IMR-90 (cell line): ENCODE measurements at regions not wholly inside any gene's neighbourhood (a gene's known extent, or its start where the extent isn't known, plus 50 kb on each side); places are given as distances from the start of the nearest gene placed in this dataset.

Source experiments
- ATAC-seq: fragments of 200-7000 bp; cut with Tn5 transposase; 2 replicates; pipeline ENCODE4 v1.9.1; 2020; ENCODE audit warnings: low read depth, mild to moderate bottlenecking, moderate library complexity
- BruUV-seq: library from RNA; stranded (reverse); fragments of 400-500 nt; replicated peaks from 2 replicates; lab custom pipeline; 2021; lab: Mats Ljungman, UMichigan
- CTCF ChIA-PET: fragments of 300-600 bp; formaldehyde crosslinking; extraction: SDS; loops from one replicate; lab custom pipeline; 2021; ENCODE audit warnings: antibody characterized with exemption; lab: Yijun Ruan, JAX
- POLR2A ChIA-PET: fragments of 300-600 bp; sonication (Branson Sonifier 250); formaldehyde crosslinking; loops from one replicate; lab custom pipeline; 2022; ENCODE audit warnings: antibody characterized with exemption; ENCODE audit not compliant: unreplicated experiment; lab: Charles Lee
- DNase-seq: peaks from one replicate; pipeline ENCODE4 v3.0.0; 2013
- H2AFZ ChIP-seq: replicated peaks from 2 replicates; pipeline ENCODE3; 2013; ENCODE audit warnings: low read length, mild to moderate bottlenecking; ENCODE audit not compliant: poor library complexity
- H2AK5ac ChIP-seq: 2 replicates; pipeline ENCODE4 v1.6.1; 2013; ENCODE audit warnings: low read depth, low read length, inconsistent platforms
- H2AK9ac ChIP-seq: replicated peaks from 2 replicates; pipeline ENCODE3; 2013; ENCODE audit warnings: mild to moderate bottlenecking, low read depth, low read length, moderate library complexity; ENCODE audit not compliant: poor library complexity
- H2BK120ac ChIP-seq: 2 replicates; pipeline ENCODE4 v1.6.1; 2013; ENCODE audit warnings: low read depth, low read length, inconsistent platforms
- H2BK15ac ChIP-seq: 3 replicates; pipeline ENCODE4 v1.6.1; 2013; ENCODE audit warnings: low read depth, low read length, inconsistent platforms
- H2BK20ac ChIP-seq: 2 replicates; pipeline ENCODE4 v1.6.1; 2013; ENCODE audit warnings: low read depth, mild to moderate bottlenecking, inconsistent platforms, low read length, moderate library complexity
- H2BK5ac ChIP-seq: 2 replicates; pipeline ENCODE4 v1.6.1; 2013; ENCODE audit warnings: mild to moderate bottlenecking, low read depth, low read length, inconsistent platforms; ENCODE audit not compliant: poor library complexity, severe bottlenecking
- H3K14ac ChIP-seq: replicated peaks from 2 replicates; pipeline ENCODE4 v1.6.1; 2013; ENCODE audit warnings: low read depth, low read length, inconsistent platforms
- H3K18ac ChIP-seq: 2 replicates; pipeline ENCODE4 v1.6.1; 2013; ENCODE audit warnings: low read depth, low read length, control low read depth
- H3K23ac ChIP-seq: 2 replicates; pipeline ENCODE4 v1.6.1; 2013; ENCODE audit warnings: low read depth, low read length, inconsistent platforms
- H3K27ac ChIP-seq: 2 replicates; pipeline ENCODE4 v1.5.1; 2013; ENCODE audit warnings: mild to moderate bottlenecking, control low read depth, low read length; ENCODE audit not compliant: insufficient read depth
- H3K27me3 ChIP-seq: 2 replicates; pipeline ENCODE4 v1.6.1; 2013; ENCODE audit warnings: low read length; ENCODE audit not compliant: control insufficient read depth, insufficient read depth
- H3K36me3 ChIP-seq: 2 replicates; pipeline ENCODE4 v1.6.1; 2013; ENCODE audit warnings: low read length, mixed read lengths; ENCODE audit not compliant: control insufficient read depth, insufficient read depth
- H3K4ac ChIP-seq: 2 replicates; pipeline ENCODE4 v1.6.1; 2013; ENCODE audit warnings: low read depth, low read length, inconsistent platforms
- H3K4me1 ChIP-seq: 2 replicates; pipeline ENCODE4 v1.6.1; 2013; ENCODE audit warnings: low read length, mixed read lengths; ENCODE audit not compliant: control insufficient read depth, insufficient read depth
- H3K4me2 ChIP-seq: 2 replicates; pipeline ENCODE4 v1.6.1; 2013; ENCODE audit warnings: low read depth, mild to moderate bottlenecking, control low read depth, low read length, moderate library complexity
- H3K4me3 ChIP-seq: 2 replicates; pipeline ENCODE4 v1.5.1; 2013; ENCODE audit warnings: low read depth, mild to moderate bottlenecking, control low read depth, low read length, moderate library complexity; ENCODE audit not compliant: insufficient read depth
- H3K56ac ChIP-seq: 2 replicates; pipeline ENCODE4 v1.6.1; 2013; ENCODE audit warnings: low read length, inconsistent platforms; ENCODE audit not compliant: insufficient read depth; ENCODE audit errors: extremely low read depth
- H3K79me1 ChIP-seq, 2 experiments: 2 replicates each; pipeline ENCODE4 v1.6.1; 2013; ENCODE audit warnings: low read length in 2 of 2, inconsistent platforms in 1 of 2, low read depth in 1 of 2
- H3K9ac ChIP-seq: 2 replicates; pipeline ENCODE4 v1.6.1; 2013; ENCODE audit warnings: low read depth, low read length, control low read depth
- H3K9me1 ChIP-seq: 2 replicates; pipeline ENCODE4 v1.6.1; 2013; ENCODE audit warnings: low read length, inconsistent platforms; ENCODE audit not compliant: insufficient read depth
- H3K9me3 ChIP-seq: 2 replicates; pipeline ENCODE4 v1.6.1; 2013; ENCODE audit warnings: low read length; ENCODE audit not compliant: control insufficient read depth, insufficient read depth
- H4K20me1 ChIP-seq: 2 replicates; pipeline ENCODE4 v1.6.1; 2013; ENCODE audit warnings: low read length, inconsistent platforms; ENCODE audit not compliant: insufficient read depth
- H4K5ac ChIP-seq: 2 replicates; pipeline ENCODE4 v1.6.1; 2013; ENCODE audit warnings: mild to moderate bottlenecking, low read depth, low read length, control low read depth
- H4K8ac ChIP-seq, 2 experiments: 2 replicates each; pipeline ENCODE4 v1.6.1; 2013; ENCODE audit warnings: low read depth in 2 of 2, low read length in 2 of 2, control low read depth in 1 of 2, inconsistent platforms in 1 of 2
- H4K91ac ChIP-seq: 2 replicates; pipeline ENCODE4 v1.6.1; 2013; ENCODE audit warnings: low read depth, low read length, inconsistent platforms; ENCODE audit not compliant: insufficient read depth
- CEBPB ChIP-seq: IDR thresholded peaks from 2 replicates; pipeline ENCODE4 v1.6.1; 2012; ENCODE audit warnings: low read depth, low read length, improper control_type of control experiment
- CHD1 ChIP-seq: IDR thresholded peaks from 2 replicates; pipeline ENCODE4 v1.6.1; 2012; ENCODE audit warnings: low read depth, low read length, improper control_type of control experiment
- FOS ChIP-seq: fragments of 150-350 bp; IDR thresholded peaks from 2 replicates; pipeline ENCODE4 v1.6.1; 2016; ENCODE audit warnings: low read depth, low read length
- MAFK ChIP-seq: IDR thresholded peaks from 2 replicates; pipeline ENCODE4 v1.6.1; 2012; ENCODE audit warnings: low read depth, low read length, improper control_type of control experiment
- MAZ ChIP-seq: IDR thresholded peaks from 2 replicates; pipeline ENCODE4 v1.6.1; 2012; ENCODE audit warnings: low read depth, mild to moderate bottlenecking, low read length, improper control_type of control experiment, moderate library complexity, borderline replicate concordance
- MXI1 ChIP-seq: IDR thresholded peaks from 2 replicates; pipeline ENCODE4 v1.6.1; 2012; ENCODE audit warnings: low read depth, mild to moderate bottlenecking, low read length, moderate library complexity, borderline replicate concordance
- NFE2L2 ChIP-seq: fragments of 150-350 bp; IDR thresholded peaks from 2 replicates; pipeline ENCODE4 v1.6.1; 2016; ENCODE audit warnings: low read depth, mild to moderate bottlenecking, low read length
- POLR2A ChIP-seq: IDR thresholded peaks from 2 replicates; pipeline ENCODE4 v1.6.1; 2012; ENCODE audit warnings: mild to moderate bottlenecking, low read depth, low read length
- RAD21 ChIP-seq: IDR thresholded peaks from 2 replicates; pipeline ENCODE4 v1.6.1; 2012; ENCODE audit warnings: low read length, improper control_type of control experiment
- RFX5 ChIP-seq: IDR thresholded peaks from 2 replicates; pipeline ENCODE4 v1.8.0; 2012; ENCODE audit warnings: low read depth, mild to moderate bottlenecking, low read length, moderate library complexity
- SMC3 ChIP-seq: fragments of 150-350 bp; IDR thresholded peaks from 2 replicates; pipeline ENCODE4 v1.6.1; 2016; ENCODE audit warnings: low read depth, mild to moderate bottlenecking, antibody characterized with exemption, low read length, moderate library complexity
- whole genome bisulfite sequencing, 2 experiments: methylation state at CpG; one replicate each; pipeline versions ENCODE4 v1.1.5 to v1.1.7; 2013; ENCODE audit warnings: missing lambda C conversion rate in 2 of 2; ENCODE audit not compliant: insufficient read length in 1 of 2; ENCODE audit errors: extremely low coverage in 2 of 2; 5-methylcytosine and 5-hydroxymethylcytosine counted together
- dilution Hi-C: fragments of 300-500 bp; cut with HindIII; formaldehyde crosslinking; loops from one replicate; pipeline ENCODE4 v1.14.3; 2018; ENCODE audit warnings: low sequenced_read_pairs; ENCODE audit not compliant: unreplicated experiment
- in situ Hi-C: fragments of 300-500 bp; cut with MboI; formaldehyde crosslinking; loops from 3 replicates; pipeline ENCODE4 v1.14.3; 2019; ENCODE audit warnings: low sequenced_read_pairs, inconsistent platforms, mixed read lengths
- intact Hi-C: fragments of 100-400 bp; cut with micrococcal nuclease; formaldehyde crosslinking; loops from 2 replicates; pipeline ENCODE4 v1.10.0; 2022
- TF ChIP-seq, protein P1 (sequence below): fragments of 150-350 bp; IDR thresholded peaks from 2 replicates; pipeline ENCODE4 v1.6.1; 2017; ENCODE audit warnings: mild to moderate bottlenecking, antibody characterized with exemption, low read length, low read depth
- TF ChIP-seq, protein P2 (sequence below): conservative IDR thresholded peaks from 2 replicates; pipeline ENCODE4 v1.5.1; 2012; ENCODE audit warnings: mild to moderate bottlenecking, low read depth, low read length, improper control_type of control experiment

DNA sequence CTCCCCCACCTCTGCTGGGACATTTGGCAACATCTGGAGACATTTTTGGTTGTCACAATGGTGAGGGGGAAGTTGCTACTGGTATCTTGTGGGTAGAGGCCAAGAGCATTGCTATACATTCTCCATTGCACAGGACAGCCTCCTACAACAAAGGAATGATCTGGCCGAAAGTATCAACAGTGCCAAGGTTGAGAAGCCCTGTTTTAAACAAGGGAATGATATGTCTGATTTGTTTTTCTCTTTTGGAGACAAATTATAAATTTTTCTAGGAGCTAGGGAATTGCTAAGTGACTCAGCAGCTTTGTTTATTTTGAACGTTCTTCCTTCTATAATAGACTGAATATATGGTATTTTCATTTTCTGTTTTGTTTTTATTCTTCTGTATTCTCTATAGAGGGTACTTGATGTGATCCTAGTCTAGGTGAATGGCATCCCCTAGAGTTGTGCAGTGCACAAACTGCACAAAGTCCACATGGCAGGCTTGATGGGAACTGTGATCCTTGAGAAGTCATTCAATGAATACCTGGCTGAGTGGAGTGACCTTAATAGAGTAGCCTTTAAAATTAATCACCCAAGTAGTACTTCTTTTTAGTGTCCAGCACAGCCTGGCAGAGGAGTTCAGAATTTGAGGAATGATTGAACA is 288.6 kb upstream of the USP24 start (continued):
- TF ChIP-seq RFX5 = no peak
- TF ChIP-seq MAFK = no peak

DNA sequence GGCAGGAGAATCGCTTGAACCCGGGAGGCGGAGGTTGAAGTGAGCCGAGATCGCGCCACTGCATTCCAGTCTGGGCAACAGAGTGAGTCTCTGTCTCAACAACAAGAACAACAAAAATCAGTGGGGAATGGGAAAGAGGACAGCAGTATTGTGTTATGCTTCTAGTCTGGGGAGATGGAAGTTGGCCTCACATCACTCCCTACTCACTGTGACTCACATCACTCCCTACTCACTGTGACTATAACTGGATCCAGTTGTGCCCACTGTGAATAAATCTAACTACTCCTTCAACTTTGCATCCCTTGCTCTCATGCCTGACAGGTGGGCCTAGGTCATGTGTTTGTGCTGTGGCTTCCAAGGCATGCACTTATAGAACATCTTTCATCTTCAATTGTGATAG is 285.4 kb upstream of the USP24 start:
- H2AK9ac ChIP-seq = no peak overlapping the region
- H3K9me1 ChIP-seq = peaks cover 14% of the 10 kb centered on the region
- no peak overlapping the region for H4K5ac ChIP-seq
- dilution Hi-C loops (no loop called here), intact Hi-C loops (loop anchor here (10.0 kb wide), 2 partner anchors 344 to 564 kb away; no protein-coding TSS in a partner anchor), in situ Hi-C loops (loop anchor here (25.0 kb wide), 1 partner anchor 1312 kb away; the partner anchor contains the start of gene FYB2)
- no peaks in the 10 kb centered on the region for H3K36me3 ChIP-seq
- POLR2A ChIA-PET = no interaction called here
- 0 out of 2 replicates have a peak overlapping the region, but pooled peaks have one; percentile 4 for H3K14ac ChIP-seq
- H3K23ac ChIP-seq = no peak overlapping the region
- no peaks in the 10 kb centered on the region for H3K9me3 ChIP-seq
- 0 out of 2 replicates have a peak overlapping the region, but pooled peaks have one; percentile 11 for H4K91ac ChIP-seq
- peaks cover 19% of the 10 kb centered on the region for H3K4me1 ChIP-seq
- no peak overlapping the region for H3K4me3 ChIP-seq
- 0 out of 4 replicates have a peak, but pooled peaks cover 0 to 2% of the 10 kb centered on the region in 2 experiments for H3K79me1 ChIP-seq
- BruUV-seq = no TSS peak
- H3K4ac ChIP-seq = peak overlapping the region; percentile 13
- H2BK120ac ChIP-seq = peak overlapping the region; percentile 32; the same call in 1 of the 2 replicates
- ATAC-seq (no peak), DNase-seq (peak; percentile 59)
- H2BK20ac ChIP-seq = peak overlapping the region; percentile 6; the same call in 1 of the 2 replicates
- no peaks in the 10 kb centered on the region for H4K20me1 ChIP-seq
- H3K4me2 ChIP-seq = no peak overlapping the region
- H2BK15ac ChIP-seq = peak overlapping the region; percentile 80; the same call in 1 of the 3 replicates
- H3K27me3 ChIP-seq = no peaks in the 10 kb centered on the region
- H2BK5ac ChIP-seq = no peak overlapping the region
- H3K56ac ChIP-seq = no peak overlapping the region
- CTCF ChIA-PET = no interaction called here
- no peak overlapping the region for H3K9ac ChIP-seq
- H2AK5ac ChIP-seq = peak overlapping the region; percentile 74
- H4K8ac ChIP-seq = no peak overlapping the region
- WGBS, 2 experiments = no CpG with 5 or more reads among the region's 6 CpGs
- H2AFZ ChIP-seq = no peak overlapping the region
- peak overlapping the region; percentile 1; the same call in 1 of the 2 replicates for H3K18ac ChIP-seq
- no peak overlapping the region for H3K27ac ChIP-seq
- no peak for TF ChIP-seq RFX5
- no peak for TF ChIP-seq MAFK
- no peak for TF ChIP-seq POLR2A
- TF ChIP-seq SMC3 = no peak
- TF ChIP-seq MAZ = no peak
- no peak for TF ChIP-seq NFE2L2
- TF ChIP-seq, protein P1, sequence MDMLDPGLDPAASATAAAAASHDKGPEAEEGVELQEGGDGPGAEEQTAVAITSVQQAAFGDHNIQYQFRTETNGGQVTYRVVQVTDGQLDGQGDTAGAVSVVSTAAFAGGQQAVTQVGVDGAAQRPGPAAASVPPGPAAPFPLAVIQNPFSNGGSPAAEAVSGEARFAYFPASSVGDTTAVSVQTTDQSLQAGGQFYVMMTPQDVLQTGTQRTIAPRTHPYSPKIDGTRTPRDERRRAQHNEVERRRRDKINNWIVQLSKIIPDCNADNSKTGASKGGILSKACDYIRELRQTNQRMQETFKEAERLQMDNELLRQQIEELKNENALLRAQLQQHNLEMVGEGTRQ = no peak
- TF ChIP-seq, protein P2, sequence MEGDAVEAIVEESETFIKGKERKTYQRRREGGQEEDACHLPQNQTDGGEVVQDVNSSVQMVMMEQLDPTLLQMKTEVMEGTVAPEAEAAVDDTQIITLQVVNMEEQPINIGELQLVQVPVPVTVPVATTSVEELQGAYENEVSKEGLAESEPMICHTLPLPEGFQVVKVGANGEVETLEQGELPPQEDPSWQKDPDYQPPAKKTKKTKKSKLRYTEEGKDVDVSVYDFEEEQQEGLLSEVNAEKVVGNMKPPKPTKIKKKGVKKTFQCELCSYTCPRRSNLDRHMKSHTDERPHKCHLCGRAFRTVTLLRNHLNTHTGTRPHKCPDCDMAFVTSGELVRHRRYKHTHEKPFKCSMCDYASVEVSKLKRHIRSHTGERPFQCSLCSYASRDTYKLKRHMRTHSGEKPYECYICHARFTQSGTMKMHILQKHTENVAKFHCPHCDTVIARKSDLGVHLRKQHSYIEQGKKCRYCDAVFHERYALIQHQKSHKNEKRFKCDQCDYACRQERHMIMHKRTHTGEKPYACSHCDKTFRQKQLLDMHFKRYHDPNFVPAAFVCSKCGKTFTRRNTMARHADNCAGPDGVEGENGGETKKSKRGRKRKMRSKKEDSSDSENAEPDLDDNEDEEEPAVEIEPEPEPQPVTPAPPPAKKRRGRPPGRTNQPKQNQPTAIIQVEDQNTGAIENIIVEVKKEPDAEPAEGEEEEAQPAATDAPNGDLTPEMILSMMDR = no peak
- TF ChIP-seq MXI1 = no peak
- TF ChIP-seq CHD1 = no peak
- TF ChIP-seq CEBPB = no peak
- TF ChIP-seq RAD21 = no peak
- TF ChIP-seq FOS = no peak
